Peyer's patch (tissue), 4 donors: ENCODE measurements at regions not wholly inside any gene's neighbourhood (a gene's known extent, or its start where the extent isn't known, plus 50 kb on each side); places are given as distances from the start of the nearest gene placed in this dataset.

ENCODE experiments used
- CTCF ChIP-seq, 6 experiments: fragments of 450-650 bp in 4 of 6; fragments of 200-600 bp in 2 of 6; sonication (generic) in 1 of 6; IDR thresholded peaks; one replicate each; pipeline ENCODE4 v1.5.1; 2017 to 2019; ENCODE audit warnings: antibody characterized with exemption in 6 of 6, mild to moderate bottlenecking in 3 of 6, moderate library complexity in 1 of 6
- POLR2A ChIP-seq, 2 donors: fragments of 450-650 bp; IDR thresholded peaks; one replicate each; pipeline ENCODE4 v1.5.1; 2017; ENCODE audit warnings: antibody characterized with exemption in 2 of 2, mild to moderate bottlenecking in 2 of 2, moderate library complexity in 2 of 2

- TF ChIP-seq CTCF (IDR thresholded peaks at IDR 0.05) (no peak), POLR2A (IDR thresholded peaks at IDR 0.05) (no peak)
Observed at GRCh38 chr4:82031376-82031927, 342.3 kb downstream of the HNRNPD start.
